Spleen (tissue), 11 donors: ENCODE measurements at regions not wholly inside any gene's neighbourhood (a gene's known extent, or its start where the extent isn't known, plus 50 kb on each side); places are given as distances from the start of the nearest gene placed in this dataset.
A peak's percentile ranks its signal among the peaks of the same experiment; 100 is the strongest.

Experiments used
- DNase-seq: peaks from one replicate; pipeline ENCODE4 v3.0.0-alpha.2; 2020
- H3K27ac ChIP-seq, 8 donors: fragments of 200-600 bp; sonication (generic) in 7 of 8; 1 replicate in 4 of 8; 2 replicates in 4 of 8; pipeline versions ENCODE4 v1.5.0 to v1.8.0; 2016 to 2021; ENCODE audit warnings: inconsistent platforms in 4 of 8, mild to moderate bottlenecking in 4 of 8, moderate library complexity in 1 of 8
- H3K27me3 ChIP-seq, 7 donors: fragments of 200-600 bp; sonication (generic) in 6 of 7; replicated peaks in 1 of 7; 1 replicate in 4 of 7; 2 replicates in 3 of 7; pipeline versions ENCODE4 v1.5.0 to v1.8.0; 2016 to 2021; ENCODE audit warnings: inconsistent platforms in 3 of 7, mild to moderate bottlenecking in 1 of 7
- H3K36me3 ChIP-seq, 6 donors: fragments of 200-600 bp; sonication (generic) in 5 of 6; 1 replicate in 4 of 6; 2 replicates in 2 of 6; pipeline versions ENCODE4 v1.5.0 to v1.8.0; 2016 to 2021; ENCODE audit warnings: inconsistent platforms in 2 of 6
- H3K4me1 ChIP-seq, 6 donors: fragments of 200-600 bp; sonication (generic) in 5 of 6; 1 replicate in 3 of 6; 2 replicates in 3 of 6; pipeline versions ENCODE4 v1.5.0 to v1.8.0; 2016 to 2021; ENCODE audit warnings: inconsistent platforms in 3 of 6
- H3K4me3 ChIP-seq, 8 donors: fragments of 200-600 bp; sonication (generic) in 7 of 8; 1 replicate in 4 of 8; 2 replicates in 4 of 8; pipeline versions ENCODE4 v1.5.0 to v1.8.0; 2016 to 2021; ENCODE audit warnings: inconsistent platforms in 4 of 8, mild to moderate bottlenecking in 4 of 8, moderate library complexity in 2 of 8
- H3K9me3 ChIP-seq, 8 donors: fragments of 200-600 bp; sonication (generic) in 7 of 8; 1 replicate in 4 of 8; 2 replicates in 4 of 8; pipeline versions ENCODE4 v1.5.0 to v1.8.0; 2016 to 2021; ENCODE audit warnings: inconsistent platforms in 4 of 8
- POLR2A ChIP-seq, 3 donors: fragments of 450-650 bp; IDR thresholded peaks; one replicate each; pipeline ENCODE4 v1.5.1; 2017; ENCODE audit warnings: antibody characterized with exemption in 3 of 3, mild to moderate bottlenecking in 1 of 3
- POLR2AphosphoS5 ChIP-seq, 3 donors: sonication (generic); formaldehyde crosslinking; IDR thresholded peaks; one replicate each; pipeline ENCODE4 v1.5.1; 2017; ENCODE audit warnings: antibody characterized with exemption in 3 of 3
- WGBS, 5 donors: extraction: QIAGEN DNeasy Blood & Tissue Kit in 3 of 5; methylation state at CpG; one replicate each; pipeline versions ENCODE4 v1.1.5 to v1.1.7; 2013 to 2018; 5-methylcytosine and 5-hydroxymethylcytosine counted together
- intact Hi-C: fragments of 100-400 bp; cut with DNase I; formaldehyde crosslinking; loops from one replicate; pipeline ENCODE4 v1.15.0; 2023; ENCODE audit warnings: low total_unique reads
- TF ChIP-seq, protein P1 (sequence below), 11 experiments: fragments of 200-600 bp in 7 of 11; fragments of 450-650 bp in 4 of 11; sonication (generic) in 4 of 11; IDR thresholded peaks in 8 of 11; conservative IDR thresholded peaks in 3 of 11; 1 replicate in 7 of 11; 2 replicates in 4 of 11; pipeline versions ENCODE4 v1.4.0 to v1.8.0; 2016 to 2021; ENCODE audit warnings: antibody characterized with exemption in 11 of 11, inconsistent platforms in 4 of 11, mild to moderate bottlenecking in 1 of 11
- donor health status: healthy with polysubstance abuse.
- donor health status: DM: no; HTN: no; CAD: no; lungs with moderate emphysema.
- donor health status: DM: no; HTN: no; CAD: no.
- donor health status: Bipolar disorder and iron deficiency.
- donor health status: healthy.
- donor health status: DM: no; HTN: no; CAD: no.
- donor health status: DM: yes; HTN: yes; CAD: no.

DNA sequence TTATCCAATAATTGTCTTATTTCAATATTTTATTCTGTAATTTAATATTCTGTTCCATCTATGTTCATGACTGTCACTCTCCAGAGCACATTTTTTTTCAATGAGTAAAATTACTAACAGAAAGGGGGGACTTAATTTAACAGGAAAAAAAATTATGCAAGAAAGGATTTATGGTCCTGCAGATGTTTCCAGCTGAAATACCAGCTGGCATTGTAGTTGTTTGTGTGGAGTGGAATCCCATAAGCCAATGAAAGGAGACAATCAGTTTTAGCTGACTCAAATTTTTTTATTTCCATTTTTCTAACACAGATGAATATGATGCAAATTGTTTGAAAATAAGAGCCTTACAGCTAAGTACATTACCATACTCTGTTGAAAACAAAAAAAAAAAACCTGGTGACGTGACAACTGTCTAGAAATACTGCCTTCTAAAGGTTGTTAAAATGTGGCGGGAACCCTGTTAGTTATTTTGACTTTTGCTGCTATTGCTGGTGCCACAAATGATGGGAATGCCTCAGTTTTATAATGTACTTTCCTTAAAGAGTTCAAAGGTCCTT is 389.1 kb downstream of the ETS1 start:
- DNase-seq: no peak

DNA sequence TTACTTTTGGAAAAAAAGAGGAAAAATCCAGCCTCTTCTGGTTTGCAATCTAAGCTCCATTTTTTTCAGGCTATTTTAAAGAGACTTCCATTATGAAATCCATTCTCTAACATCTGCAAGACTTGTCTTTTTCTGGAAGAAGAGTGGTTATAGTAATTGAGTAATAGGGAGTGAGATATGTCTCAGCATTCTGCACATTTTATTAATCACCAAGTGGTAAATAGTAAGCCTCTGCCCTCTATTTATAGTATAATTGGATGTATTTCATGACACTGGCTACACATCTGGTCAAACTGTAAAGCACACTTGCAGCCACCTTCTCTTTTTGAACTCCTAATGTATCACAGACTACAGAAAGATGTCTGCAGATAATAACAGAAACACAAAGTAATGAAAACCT is 391.1 kb downstream of the ETS1 start:
- no peak overlapping the region for H3K4me3 ChIP-seq
- no peak for TF ChIP-seq POLR2A (IDR thresholded peaks at IDR 0.05)
- TF ChIP-seq, protein P1, sequence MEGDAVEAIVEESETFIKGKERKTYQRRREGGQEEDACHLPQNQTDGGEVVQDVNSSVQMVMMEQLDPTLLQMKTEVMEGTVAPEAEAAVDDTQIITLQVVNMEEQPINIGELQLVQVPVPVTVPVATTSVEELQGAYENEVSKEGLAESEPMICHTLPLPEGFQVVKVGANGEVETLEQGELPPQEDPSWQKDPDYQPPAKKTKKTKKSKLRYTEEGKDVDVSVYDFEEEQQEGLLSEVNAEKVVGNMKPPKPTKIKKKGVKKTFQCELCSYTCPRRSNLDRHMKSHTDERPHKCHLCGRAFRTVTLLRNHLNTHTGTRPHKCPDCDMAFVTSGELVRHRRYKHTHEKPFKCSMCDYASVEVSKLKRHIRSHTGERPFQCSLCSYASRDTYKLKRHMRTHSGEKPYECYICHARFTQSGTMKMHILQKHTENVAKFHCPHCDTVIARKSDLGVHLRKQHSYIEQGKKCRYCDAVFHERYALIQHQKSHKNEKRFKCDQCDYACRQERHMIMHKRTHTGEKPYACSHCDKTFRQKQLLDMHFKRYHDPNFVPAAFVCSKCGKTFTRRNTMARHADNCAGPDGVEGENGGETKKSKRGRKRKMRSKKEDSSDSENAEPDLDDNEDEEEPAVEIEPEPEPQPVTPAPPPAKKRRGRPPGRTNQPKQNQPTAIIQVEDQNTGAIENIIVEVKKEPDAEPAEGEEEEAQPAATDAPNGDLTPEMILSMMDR (IDR thresholded peaks at IDR 0.05 in 8 of 11, conservative IDR thresholded peaks at IDR 0.05 in 3 of 11): no peak
- no peak for TF ChIP-seq POLR2AphosphoS5 (IDR thresholded peaks at IDR 0.05)
- no peaks in the 10 kb centered on the region for H3K36me3 ChIP-seq
- H3K27me3 ChIP-seq: no peaks in the 10 kb centered on the region
- peaks cover 10 to 32% (median 23%) of the 10 kb centered on the region in 6 donors for H3K4me1 ChIP-seq
- DNase-seq: no peak
- no peak overlapping the region for H3K27ac ChIP-seq
- H3K9me3 ChIP-seq: no peaks in the 10 kb centered on the region
- intact Hi-C loops: no loop called here

More for the DNA sequence above, 389.1 kb downstream of the ETS1 start:
- no peaks in the 10 kb centered on the region for H3K27me3 ChIP-seq
- TF ChIP-seq, protein P1 (IDR thresholded peaks at IDR 0.05 in 8 of 11, conservative IDR thresholded peaks at IDR 0.05 in 3 of 11): no peak
- no peak for TF ChIP-seq POLR2A (IDR thresholded peaks at IDR 0.05)
- TF ChIP-seq POLR2AphosphoS5 (IDR thresholded peaks at IDR 0.05): no peak
- 87 to 93% (median 88%) methylated on average over 2 of the region's 2 CpGs for WGBS, 5 donors
- intact Hi-C loops: no loop called here
- H3K4me1 ChIP-seq: peaks cover 10 to 31% (median 23%) of the 10 kb centered on the region in 6 donors
- H3K9me3 ChIP-seq: no peaks in the 10 kb centered on the region
- H3K4me3 ChIP-seq: no peak overlapping the region
- H3K36me3 ChIP-seq: no peaks in the 10 kb centered on the region
- no peak overlapping the region for H3K27ac ChIP-seq

DNA sequence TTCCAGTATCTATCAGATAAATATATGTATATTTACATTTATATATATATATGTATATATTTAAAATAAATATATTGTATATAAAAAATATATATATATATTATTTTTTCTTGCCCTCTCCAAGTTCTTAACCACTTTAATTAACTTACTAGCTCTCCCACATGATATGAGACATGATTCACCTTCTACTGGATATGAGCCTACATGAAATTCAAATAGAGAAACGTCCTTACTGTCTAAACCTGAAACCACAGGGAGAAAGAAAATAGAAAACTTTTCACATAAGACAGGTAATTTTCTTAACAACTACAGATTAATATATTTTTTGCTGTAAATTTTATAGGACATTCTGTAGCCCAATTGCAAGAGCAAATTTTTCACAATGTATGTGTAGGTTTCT is 391.6 kb downstream of the ETS1 start:
- Histone ChIP-seq H3K27ac (peak overlapping the region; percentile 6 to 81 (median 60)), H3K9me3 (no peaks in the 10 kb centered on the region), H3K4me1 (peaks cover 10 to 32% (median 23%) of the 10 kb centered on the region in 6 donors), H3K27me3 (no peaks in the 10 kb centered on the region), H3K4me3 (no peak overlapping the region), H3K36me3 (no peaks in the 10 kb centered on the region)
- no peak for TF ChIP-seq POLR2A (IDR thresholded peaks at IDR 0.05)
- TF ChIP-seq POLR2AphosphoS5 (IDR thresholded peaks at IDR 0.05): no peak
- TF ChIP-seq, protein P1 (IDR thresholded peaks at IDR 0.05 in 8 of 11, conservative IDR thresholded peaks at IDR 0.05 in 3 of 11): no peak
- 33 to 66% (median 39%) methylated on average over 1 of the region's 1 CpG for WGBS, 5 donors
- intact Hi-C loops: no loop called here
- DNase-seq: no peak

DNA sequence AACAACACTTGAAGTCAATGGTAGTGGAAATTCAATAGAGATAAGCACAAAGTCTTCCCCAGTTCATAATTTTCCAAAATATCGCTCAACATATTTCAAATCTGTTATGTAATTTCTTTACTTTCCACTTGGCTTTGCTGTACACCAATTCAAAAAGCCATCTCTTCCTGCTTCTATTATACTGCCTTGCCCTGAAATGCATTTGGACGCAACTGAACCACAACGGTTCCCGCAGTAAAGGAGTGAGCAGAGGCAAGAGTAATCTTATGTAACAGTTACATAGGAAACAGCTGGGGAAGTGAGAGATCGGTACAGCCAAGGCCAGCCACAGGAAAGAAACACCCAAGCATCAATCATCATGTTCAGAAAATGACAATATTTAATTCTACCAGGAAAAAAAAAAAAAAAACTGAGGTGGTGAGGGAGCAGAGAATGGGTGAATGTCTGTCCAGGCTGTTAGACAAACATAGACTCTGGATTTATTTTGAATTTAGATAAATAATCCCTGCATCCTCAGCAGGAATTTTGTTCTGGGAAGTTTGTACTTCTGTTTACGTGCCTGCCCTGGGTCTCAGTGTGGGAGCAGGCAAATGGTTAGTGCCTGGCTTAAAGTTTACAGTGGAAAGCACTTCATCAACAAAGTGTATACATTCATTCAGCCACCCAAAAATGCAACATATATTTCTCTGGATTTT is 392.2 kb downstream of the ETS1 start:
- H3K27ac ChIP-seq: peak overlapping the region; percentile 10 to 81 (median 61)
- H3K4me3 ChIP-seq: no peak overlapping the region

More for the DNA sequence above, 392.2 kb downstream of the ETS1 start:
- H3K27me3 ChIP-seq: no peaks in the 10 kb centered on the region
- peaks cover 10 to 32% (median 23%) of the 10 kb centered on the region in 6 donors for H3K4me1 ChIP-seq
- no peak for DNase-seq
- H3K9me3 ChIP-seq: no peaks in the 10 kb centered on the region
- H3K36me3 ChIP-seq: no peaks in the 10 kb centered on the region
- 6 to 12% (median 10%) methylated on average over 6 of the region's 6 CpGs for WGBS, 5 donors
- intact Hi-C loops: no loop called here
- TF ChIP-seq POLR2A (IDR thresholded peaks at IDR 0.05) (no peak), POLR2AphosphoS5 (IDR thresholded peaks at IDR 0.05) (peak in 1 of 3 donors; percentile 92)
- TF ChIP-seq, protein P1 (IDR thresholded peaks at IDR 0.05 in 8 of 11, conservative IDR thresholded peaks at IDR 0.05 in 3 of 11): peak in 9 of 11 experiments; percentile 17 to 65 (median 34)
